ENCODE measurements at regions not wholly inside any gene's neighbourhood (a gene's known extent, or its start where the extent isn't known, plus 50 kb on each side); places are given as distances from the start of the nearest gene placed in this dataset.

DNA sequence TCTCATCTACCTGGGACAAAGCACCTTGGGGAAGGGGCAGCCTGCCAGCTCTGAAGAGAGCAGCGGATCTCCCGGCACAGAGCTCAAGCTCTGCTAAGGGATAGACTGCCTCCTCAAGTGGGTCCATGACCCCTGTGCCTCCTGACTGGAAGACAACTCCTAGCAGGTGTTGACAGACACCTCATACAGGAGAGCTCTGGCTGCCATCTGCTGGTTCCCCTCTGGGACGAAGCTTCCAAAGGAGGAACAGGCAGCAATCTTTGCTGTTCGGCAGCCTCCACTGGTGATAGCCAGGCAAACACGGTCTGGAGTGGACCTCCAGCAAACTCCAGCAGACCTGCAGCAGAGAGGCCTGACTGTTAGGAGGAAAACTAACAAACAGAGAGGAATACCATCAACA is 549.9 kb upstream of the LRATD1 start:
- TF ChIP-seq, protein P1, sequence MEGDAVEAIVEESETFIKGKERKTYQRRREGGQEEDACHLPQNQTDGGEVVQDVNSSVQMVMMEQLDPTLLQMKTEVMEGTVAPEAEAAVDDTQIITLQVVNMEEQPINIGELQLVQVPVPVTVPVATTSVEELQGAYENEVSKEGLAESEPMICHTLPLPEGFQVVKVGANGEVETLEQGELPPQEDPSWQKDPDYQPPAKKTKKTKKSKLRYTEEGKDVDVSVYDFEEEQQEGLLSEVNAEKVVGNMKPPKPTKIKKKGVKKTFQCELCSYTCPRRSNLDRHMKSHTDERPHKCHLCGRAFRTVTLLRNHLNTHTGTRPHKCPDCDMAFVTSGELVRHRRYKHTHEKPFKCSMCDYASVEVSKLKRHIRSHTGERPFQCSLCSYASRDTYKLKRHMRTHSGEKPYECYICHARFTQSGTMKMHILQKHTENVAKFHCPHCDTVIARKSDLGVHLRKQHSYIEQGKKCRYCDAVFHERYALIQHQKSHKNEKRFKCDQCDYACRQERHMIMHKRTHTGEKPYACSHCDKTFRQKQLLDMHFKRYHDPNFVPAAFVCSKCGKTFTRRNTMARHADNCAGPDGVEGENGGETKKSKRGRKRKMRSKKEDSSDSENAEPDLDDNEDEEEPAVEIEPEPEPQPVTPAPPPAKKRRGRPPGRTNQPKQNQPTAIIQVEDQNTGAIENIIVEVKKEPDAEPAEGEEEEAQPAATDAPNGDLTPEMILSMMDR (IDR thresholded peaks at IDR 0.05), result no peak
- TF ChIP-seq POLR2AphosphoS5 (IDR thresholded peaks at IDR 0.05), result no peak
- TF ChIP-seq POLR2A (IDR thresholded peaks at IDR 0.05; ENCODE audit: low read depth), result no peak
- no peak for TF ChIP-seq EP300 (IDR thresholded peaks at IDR 0.05)
